DMS 273 treated with DMSO at 0.1 percent for 48 hours (cell line): ENCODE measurements at regions not wholly inside any gene's neighbourhood (a gene's known extent, or its start where the extent isn't known, plus 50 kb on each side); places are given as distances from the start of the nearest gene placed in this dataset.
"Not testable (repeated sequence)": the region's sequence is repeated elsewhere in the genome, so short reads cannot be mapped to it uniquely, and the experiment has no call there.

ENCODE experiments used
- DNase-seq: peaks from one replicate; lab custom pipeline; 2025; lab: John Stamatoyannopoulos, UW

DNA sequence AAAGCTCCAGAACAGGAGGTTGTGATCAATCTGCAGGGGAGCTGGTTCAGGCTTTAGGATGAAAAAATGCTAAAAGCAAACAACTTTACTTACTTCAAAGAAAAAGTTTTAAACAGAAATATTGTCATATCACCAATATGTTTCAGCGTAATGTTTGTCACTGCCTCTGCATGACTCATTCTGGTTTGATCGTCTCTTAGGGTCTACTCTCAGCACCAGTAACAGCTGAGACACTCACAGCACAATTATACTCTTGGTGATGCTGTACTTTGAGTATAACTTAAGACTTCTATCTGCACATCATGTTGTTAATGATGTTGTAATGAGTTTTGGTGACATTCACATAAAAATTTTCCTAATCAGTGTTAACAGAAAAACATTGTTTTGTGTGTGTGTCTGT, 665.4 kb downstream of the EPM2A start:
- no peak for DNase-seq

DNA sequence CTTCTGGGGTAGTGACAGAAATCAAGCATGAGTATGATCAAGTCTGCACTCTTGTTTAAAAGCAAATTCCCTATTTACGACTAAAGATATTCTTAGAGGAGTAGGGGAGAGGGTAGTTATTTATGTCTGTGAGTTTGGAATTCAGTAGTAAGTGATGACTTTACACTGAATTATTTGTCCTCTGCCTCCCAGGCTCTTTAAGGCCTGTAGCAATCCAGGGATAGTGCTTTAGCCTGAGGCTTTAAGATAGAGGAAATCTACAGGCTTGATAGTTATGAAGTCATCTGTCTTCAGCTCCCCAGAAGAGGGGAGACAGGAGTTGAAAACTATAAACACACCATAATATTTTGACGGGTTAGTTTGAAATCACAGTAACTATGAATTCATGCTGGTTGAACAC, 664.5 kb downstream of the EPM2A start:
- DNase-seq = no peak

DNA sequence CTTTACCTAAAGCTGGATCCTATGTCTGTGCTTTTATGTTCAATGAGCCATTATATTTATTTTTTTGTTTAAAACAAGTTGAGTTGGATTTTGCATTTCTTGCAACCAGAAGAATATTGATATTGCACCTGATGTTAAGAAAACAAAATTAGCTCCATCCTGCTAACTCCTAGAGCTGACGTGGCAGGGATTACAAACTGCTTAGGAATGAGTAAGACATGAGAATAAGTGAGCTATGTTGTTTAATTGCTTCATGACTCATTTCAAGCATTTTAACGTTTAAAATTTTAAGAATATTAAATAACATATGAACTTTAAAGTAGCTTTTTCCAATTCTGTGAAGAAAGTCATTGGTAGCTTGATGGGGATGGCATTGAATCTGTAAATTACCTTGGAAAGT, 663.5 kb downstream of the EPM2A start:
- DNase-seq = no peak

DNA sequence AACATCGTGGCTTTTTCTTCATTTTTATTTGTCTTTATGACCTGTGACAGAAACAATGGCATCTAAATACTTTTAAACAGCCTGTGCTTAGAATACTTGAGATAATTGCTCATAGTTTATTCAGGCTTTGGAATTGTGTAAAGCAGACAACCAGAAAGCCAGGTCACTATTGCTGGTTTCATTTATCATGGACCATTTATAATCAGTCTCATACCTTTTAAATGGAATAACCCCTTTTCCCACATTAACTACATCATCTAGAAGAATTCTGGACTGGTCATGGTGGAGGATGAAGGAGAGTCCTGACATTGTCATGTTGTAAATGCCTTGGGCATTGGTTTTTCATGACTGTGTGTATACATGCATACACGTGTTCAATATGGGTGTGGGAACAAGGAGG, 661.5 kb downstream of the EPM2A start:
- DNase-seq = no peak

DNA sequence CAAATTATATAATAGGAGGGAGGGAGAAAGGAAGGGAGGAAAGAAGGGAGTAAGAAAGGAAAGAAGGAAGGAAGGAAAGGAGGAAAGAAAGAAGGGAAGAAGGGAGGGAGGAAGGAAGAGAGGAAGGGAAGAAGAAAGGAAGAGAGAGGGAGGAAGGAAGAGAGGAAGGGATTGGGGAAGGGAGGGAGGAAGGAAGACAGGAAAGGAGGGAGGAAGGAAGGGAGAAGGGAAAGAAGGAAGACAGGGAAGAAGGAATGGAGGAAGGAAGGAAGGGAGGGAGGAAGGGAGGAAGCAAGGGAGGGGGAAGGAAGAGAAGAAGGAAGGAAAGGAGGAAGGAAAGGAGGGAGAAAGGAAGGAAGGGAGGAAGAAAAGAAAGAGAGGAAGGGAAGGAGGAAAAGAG, 660.5 kb downstream of the EPM2A start:
- DNase-seq = no peak

DNA sequence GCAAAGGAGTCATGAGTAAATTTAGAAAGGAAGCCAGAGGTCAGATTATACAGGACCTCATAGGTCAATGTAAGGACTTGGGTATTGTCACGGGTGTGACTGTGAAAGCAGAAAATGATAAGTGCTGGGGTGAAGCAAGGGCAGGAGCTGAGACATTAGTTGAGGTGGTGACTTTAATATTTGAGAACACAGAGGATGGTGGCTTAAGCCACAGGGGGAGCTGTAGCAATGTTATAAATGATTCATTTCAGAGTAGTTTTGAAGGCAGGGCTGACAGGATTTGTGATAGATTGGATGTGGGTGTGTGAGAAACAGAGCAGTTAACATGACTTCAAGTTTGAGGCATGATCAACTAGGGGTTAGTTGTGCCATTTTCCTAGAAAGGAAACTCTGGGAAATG, 659.9 kb downstream of the EPM2A start:
- DNase-seq = no peak

DNA sequence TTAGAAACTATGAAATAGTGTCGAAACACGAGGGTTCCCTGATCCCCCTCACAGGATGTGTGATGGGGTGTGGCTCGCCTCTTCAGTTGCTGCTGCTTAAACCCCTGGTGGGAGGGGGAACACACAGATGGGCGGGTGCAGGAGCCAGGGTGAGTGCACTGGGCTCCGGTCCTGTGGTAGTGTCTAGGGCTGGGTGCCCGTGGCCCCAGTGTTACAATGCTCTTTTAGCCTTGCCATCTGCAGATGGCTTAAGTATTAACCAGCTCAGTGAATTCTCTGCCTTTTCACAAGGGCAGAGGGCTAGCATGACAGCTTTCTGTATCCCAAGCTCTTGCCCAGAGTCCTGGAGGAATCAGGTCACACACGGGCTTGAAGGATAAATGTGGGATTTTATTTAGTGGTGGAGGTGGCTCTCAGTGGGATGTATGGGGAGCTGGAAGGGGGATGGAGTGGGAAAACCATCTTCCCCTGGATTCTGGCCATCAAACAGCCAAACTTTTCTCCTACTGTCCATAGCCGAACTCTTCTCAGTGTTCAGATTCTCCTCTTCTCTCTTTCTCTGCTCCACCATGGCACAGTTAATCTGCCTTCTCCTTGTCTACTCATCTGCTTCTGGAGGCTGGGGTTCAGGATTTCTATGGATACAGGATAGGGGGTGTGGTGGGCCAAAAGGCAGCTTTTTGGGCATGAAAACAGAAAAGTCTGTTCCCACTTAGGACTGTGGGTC, 659.0 kb downstream of the EPM2A start:
- DNase-seq = no peak

DNA sequence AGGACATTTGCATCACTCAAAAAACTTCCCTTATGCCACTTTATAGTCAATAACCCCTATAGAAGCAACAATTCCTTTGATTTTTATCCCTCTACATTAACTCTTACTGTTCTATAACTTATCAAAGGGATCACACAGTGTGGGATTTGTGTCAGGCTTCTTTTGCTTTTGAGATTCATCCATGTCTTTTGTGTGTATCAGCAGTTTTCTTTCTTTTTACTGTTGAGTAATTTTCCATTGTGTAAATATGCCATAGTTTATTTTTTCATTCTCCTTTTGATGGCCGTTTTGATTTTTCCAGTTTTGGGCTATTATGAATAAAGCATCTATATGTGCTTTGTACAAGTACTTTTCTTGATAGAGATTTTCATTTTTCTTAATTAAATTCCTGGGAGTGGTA, 657.9 kb downstream of the EPM2A start:
- DNase-seq = no peak

DNA sequence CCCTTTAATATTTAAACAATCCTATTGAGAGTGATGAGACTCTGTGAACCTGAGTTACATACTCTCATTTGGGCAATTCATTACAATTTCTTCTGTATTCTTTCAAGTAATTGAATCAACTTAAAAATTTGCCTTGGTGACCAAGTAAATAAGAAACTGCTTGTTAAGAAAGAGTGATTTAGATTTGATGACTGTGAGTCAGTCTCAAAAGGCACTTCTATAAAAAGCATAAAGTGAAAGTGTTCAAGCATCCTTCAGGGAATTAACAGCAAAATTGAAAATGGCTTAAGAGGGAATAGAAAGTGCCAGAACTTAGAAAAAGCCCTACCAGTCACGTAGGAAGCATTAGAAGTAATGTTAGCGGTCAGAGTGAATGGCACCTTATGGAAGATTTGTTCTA, 654.7 kb downstream of the EPM2A start:
- no peak for DNase-seq

DNA sequence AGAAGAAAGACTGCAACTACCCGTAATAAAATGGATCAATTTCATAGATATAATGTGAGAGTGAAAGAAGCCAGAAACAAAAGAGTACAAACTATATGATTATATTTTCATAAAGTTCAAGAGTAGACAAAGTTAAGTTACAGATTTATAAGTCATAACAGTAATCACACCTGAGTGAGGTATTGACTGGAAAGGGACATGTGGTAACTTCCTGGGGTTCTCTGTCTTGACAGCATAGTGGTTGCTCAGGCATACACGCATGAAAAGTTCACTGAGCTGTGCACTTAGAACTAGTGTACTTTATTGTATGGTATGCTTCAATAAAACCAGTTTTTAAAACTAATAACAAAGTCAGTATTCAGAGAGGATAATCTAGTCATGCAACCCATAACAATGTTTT, 653.6 kb downstream of the EPM2A start:
- DNase-seq = no peak

DNA sequence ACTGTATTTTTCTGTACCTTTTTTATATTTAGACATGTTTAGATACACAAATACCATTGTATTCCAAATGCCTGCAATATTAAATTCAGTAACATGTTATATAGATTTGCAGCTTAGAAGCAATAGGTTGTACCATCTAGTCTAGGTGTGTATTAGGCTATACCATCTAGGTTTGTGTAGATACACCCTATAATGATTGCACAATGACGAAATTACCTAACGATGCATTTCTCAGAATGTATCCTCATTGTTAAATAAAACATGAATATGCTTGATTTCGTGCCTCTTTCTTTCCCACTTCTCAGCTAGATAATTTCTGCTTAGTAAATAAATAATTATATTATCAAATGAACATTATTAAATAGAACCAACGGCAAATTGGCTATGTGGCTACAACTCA, 653.0 kb downstream of the EPM2A start:
- DNase-seq = no peak

DNA sequence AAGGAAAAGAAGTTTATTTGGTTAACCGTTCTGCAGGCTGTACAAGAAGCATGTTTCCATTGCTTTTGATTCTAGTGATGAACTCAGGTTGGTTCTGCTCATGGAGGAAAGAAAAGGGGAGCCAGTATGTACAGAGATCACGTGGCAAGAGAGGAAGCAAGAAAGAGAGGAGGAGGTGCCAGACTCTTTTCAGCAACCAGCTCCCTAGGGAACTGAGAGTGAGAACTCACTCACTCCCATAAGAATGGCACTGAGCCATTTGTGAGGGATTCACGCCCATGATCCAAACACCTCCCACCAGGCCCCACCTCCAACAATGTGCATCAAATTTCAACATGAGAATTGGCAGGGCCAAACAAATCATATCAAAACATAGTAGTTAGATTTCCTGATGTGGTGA, 649.1 kb downstream of the EPM2A start:
- no peak for DNase-seq

DNA sequence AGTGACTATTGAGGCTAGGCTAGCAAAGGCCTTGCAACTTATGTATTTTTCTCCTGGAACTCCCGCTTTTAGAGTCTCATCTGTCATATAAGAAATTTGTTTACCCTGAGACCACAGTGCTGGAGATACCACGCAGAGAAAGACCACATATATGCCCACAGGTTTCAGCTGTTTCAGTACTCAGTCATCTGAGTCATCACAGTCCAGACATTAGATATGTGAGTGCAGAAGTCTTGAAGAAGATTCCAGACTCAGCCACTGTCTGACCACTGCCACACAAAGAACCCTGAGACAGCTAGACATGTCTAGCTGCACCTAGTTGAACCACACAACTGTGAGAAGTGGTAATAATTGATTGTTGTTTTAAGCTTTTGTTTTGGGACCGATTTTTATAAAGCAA, 648.3 kb downstream of the EPM2A start:
- no peak for DNase-seq

DNA sequence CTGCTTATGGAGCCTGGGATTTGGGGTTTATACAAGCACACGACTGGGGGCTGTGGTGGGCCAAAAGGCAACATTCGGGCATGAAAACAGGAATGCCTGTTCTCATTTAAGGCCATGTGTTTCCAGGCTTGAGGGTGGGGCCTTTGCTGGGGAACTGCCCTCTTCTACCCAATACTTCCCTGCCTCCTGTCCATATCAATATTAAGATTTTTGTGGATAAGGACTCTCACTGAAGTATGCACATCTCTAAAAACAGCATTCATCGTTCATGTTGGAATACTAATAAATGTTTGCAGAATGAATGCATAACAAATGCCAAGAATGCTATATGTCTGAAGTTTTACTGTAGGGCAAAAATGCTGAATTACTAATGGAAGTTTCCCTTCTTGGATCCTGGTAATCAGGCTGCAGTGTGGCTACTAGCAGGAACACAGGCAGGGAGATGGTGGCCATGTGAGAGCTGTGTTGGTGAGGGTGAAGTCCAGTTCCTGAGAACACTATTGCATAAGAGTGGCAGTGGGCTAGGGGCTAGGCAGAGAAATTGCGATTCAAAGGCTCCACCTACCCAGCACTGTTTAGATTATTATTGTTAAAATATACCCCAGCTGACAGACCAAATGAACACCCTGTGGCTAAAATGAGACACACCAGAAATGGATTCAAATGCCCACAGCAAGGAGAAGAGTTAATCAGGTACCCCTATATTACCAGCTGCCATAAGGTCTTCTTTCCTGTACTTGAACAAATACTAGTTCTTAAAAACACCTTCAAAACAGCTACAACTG, 644.3 kb downstream of the EPM2A start:
- no peak for DNase-seq

DNA sequence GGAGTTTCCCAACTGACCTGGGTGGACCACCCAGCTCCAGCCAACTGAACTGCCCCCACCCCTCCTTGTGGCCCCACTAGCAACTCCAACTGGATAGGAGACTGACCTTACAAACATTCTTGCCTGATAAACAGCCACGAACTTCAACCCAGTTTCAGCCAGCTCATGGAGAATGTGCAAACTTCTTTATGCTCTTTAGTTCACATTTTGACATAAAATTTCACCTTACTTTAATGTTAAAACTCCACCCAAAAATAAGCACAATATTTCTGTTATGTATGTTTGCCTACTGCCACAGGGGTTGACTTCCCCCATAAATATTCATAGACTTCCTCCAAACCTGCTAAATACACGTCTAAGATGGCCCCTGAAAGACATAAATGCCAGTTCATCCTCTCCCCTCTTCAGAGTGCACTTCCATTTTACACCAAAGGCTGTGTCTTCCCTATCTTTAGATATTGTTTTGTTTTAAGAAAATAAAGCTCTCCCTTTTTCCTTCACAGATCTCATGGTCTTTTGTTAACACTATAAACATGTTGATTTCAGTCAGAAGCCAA, 643.7 kb downstream of the EPM2A start:
- no peak for DNase-seq

DNA sequence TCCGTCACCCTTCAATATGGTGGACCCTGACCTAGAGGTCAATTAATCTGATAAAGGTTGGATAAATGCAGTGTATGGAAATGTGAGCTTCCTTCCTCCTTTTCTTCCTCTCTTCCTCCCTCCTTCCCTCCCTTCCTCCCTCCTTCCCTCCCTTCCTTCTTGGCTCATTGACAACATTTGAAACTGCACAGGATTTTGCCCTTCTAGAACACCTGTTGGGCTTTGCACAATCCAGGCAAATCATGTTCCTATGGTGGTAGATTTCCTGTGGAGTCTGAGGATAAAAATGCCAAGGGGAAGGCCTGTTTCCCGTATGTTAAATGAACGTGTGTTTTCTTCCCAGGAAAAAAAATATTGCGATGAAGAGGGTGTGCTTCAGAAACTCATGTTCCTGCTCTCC, 642.8 kb downstream of the EPM2A start:
- no peak for DNase-seq

DNA sequence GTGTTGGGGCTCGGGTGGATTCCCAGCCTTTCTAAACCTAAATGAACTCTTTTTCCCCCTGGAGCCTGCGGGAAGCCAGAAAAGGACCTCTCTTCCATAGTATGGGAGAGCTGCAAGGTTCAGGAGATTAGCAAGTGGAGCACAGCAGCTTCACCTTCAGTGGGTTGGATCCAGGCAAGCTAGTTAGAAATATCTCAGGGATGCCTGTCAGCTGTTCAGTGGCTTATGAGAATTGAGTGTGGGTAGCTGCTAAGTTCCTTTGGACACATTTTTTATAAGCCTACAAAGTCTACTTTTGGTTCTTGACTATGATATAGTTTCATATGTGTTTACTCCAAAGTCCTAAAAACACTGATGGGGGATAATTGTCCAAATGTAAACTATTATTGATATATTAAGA, 642.1 kb downstream of the EPM2A start:
- no peak for DNase-seq

DNA sequence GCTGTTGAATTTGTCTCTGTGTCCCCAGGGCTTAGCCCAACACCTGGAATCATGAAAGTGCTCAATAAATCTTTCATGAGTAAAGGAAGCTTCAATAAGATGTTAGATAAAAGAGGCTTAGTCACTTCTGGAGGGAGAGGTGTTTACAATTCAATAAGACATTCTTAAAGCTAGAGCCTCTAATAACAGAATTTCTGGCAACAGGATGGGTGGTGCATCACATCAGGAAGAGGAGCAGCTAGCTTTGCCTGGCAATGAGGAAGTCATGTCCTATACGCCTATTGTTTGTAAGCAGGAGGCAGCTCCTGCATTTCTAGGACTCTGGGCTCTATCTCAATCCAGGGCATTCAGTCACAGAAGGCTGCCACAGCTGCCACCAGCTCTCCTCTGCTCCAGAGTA, 638.5 kb downstream of the EPM2A start:
- DNase-seq = no peak

DNA sequence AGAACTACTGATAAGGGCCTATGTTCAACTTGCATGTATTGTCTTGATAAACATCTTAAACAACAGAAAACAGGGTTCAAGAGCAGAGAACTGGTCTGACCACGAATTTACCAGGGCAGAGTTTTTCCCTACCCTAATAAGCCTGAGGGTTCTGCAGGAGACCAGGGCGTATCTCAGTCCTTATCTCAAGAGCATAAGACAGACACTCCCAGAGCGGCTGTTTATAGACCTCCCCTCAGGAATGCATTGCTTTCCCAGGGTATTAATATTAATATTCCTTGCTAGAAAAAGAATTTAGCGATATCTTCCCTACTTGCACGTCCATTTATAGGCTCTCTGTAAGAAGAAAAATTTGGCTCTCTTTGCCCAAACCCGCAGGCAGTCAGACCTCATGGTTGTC, 637.2 kb downstream of the EPM2A start:
- DNase-seq = not testable (repeated sequence)

DNA sequence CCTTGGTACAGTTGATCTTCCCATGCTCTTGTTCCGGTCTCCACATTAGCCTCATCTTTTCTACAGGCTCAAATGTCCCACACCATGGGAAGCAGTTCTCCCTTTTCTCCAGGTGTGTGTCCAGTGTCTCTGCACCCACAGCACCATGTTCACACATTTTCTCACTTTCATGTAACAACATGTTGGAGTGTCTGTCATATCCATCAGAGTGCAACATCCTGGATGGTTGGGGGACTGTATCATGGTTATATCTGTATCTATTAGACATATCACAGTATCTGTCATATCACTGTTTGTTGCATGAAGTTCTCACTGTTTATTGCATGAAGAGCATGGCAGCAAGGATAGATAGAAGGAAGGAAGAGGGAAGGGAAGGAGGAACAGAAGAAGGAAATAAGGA, 635.6 kb downstream of the EPM2A start:
- DNase-seq = no peak

DNA sequence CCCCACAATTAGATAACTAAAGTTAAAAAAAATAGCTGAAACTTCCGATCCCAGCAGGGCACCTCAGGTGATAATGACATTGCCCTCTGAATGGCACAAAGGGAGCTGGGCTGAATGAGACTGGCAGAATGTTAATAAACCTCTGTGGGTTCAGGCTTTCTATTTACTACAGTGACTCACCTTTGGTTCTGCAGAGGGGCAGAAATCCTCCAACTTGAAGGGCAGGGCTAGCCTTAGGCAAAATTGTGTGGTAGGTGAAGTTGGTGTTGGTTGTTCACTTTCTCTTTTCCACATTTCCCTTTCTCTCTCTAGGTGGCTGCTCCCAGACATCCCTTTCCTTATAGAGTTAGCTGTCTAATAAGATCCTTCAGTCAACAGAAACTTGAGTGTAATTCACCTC, 625.2 kb downstream of the EPM2A start:
- no peak for DNase-seq

DNA sequence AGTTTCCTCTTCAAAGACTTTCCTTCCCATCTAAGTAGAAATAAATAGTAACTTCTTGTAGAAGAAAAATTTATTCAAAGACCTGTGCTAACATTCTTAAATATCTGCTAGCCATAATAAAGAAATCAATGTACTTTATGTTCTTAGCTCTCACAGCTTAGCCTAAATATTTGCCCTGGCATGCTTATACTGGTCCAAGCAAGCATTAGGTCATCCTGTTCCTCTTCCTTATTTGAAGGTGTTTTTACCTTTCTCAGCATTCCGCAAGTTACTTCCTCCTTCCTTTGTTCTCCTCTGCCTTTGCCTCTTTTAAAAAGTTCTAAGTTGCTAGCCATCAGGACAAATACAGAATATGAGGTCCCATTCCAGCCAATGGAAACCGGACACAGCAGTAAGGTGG, 623.9 kb downstream of the EPM2A start:
- DNase-seq = not testable (repeated sequence)

DNA sequence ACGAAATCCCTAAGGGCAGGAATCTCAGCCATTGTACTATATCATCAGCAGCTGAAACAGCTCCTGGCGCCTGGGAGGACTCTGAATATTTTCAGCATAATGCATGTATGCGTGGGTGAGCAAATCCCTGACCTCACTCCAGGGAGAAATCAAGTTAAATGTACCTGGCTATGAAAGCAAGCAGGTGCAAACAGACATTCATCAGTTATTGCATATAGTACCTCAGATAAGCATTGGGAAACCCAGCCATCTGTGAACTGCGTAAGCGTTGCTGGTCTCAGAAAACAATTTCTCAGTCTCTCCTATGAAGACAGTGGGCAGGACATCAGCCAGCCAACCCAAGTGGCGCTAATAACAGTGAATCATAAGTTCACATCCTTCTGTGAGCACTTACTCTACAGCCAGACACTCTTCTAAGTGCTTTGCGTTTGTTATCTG, 622.6 kb downstream of the EPM2A start:
- DNase-seq = no peak
